ENCODE measurements at regions not wholly inside any gene's neighbourhood (a gene's known extent, or its start where the extent isn't known, plus 50 kb on each side); places are given as distances from the start of the nearest gene placed in this dataset.

DNA sequence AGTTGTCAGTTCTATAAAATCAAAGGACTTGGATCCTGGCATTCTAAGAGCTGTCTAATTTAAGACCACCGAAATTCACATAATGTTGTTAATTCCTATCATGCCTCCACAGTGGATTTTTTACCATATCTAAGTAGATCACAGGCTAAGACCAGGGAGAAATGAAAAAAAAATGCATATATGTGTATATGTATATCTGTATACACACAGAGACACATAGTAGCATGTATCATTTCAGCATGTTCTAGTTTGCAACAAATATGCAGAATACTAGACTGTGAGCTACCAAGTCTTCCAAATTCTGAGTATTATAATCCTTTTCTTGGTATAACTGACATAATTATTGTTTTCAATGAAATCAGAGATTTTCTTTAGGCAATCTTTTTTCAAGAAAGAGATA lies 267.6 kb upstream of the TSHZ2 start:
- TF ChIP-seq, protein P1, sequence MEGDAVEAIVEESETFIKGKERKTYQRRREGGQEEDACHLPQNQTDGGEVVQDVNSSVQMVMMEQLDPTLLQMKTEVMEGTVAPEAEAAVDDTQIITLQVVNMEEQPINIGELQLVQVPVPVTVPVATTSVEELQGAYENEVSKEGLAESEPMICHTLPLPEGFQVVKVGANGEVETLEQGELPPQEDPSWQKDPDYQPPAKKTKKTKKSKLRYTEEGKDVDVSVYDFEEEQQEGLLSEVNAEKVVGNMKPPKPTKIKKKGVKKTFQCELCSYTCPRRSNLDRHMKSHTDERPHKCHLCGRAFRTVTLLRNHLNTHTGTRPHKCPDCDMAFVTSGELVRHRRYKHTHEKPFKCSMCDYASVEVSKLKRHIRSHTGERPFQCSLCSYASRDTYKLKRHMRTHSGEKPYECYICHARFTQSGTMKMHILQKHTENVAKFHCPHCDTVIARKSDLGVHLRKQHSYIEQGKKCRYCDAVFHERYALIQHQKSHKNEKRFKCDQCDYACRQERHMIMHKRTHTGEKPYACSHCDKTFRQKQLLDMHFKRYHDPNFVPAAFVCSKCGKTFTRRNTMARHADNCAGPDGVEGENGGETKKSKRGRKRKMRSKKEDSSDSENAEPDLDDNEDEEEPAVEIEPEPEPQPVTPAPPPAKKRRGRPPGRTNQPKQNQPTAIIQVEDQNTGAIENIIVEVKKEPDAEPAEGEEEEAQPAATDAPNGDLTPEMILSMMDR (conservative IDR thresholded peaks at IDR 0.05; ENCODE audit: low read length) = no peak
- TF ChIP-seq EZH2phosphoT487 (IDR thresholded peaks at IDR 0.05; ENCODE audit: borderline replicate concordance) = no peak
